Fibroblast of skin of back (primary cell): ENCODE measurements at regions not wholly inside any gene's neighbourhood (a gene's known extent, or its start where the extent isn't known, plus 50 kb on each side); places are given as distances from the start of the nearest gene placed in this dataset.

Experiments used
- DNase-seq: peaks from one replicate; pipeline ENCODE4 v3.0.0-alpha.2; 2013

DNA sequence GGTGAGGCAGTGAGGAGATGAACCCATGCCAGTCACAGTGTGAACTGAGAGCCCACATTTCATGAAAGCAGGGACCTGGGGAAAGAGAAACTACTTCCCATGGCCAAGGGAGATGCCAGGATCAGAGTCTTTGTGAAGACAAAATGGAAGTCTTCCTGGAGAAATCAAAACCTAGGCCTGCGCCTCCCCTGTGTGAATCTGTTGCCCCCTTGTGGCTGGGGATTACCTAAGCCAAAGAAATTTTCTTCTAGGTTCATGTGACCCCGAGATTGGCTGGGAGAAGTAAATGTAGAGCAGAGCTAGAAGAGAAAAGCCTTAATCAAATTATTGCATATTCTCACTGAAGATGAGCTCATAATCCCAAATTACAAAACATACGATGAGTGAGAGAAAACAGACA is 1075.3 kb downstream of the TBC1D22A start:
- peak; percentile 30 for DNase-seq

- peak; percentile 96 for DNase-seq
Observed at GRCh38 chr22:47836957-47837356, 1074.5 kb downstream of the TBC1D22A start.

- DNase-seq: peak; percentile 100
Observed at GRCh38 chr22:47835726-47836125, 1073.3 kb downstream of the TBC1D22A start.

DNA sequence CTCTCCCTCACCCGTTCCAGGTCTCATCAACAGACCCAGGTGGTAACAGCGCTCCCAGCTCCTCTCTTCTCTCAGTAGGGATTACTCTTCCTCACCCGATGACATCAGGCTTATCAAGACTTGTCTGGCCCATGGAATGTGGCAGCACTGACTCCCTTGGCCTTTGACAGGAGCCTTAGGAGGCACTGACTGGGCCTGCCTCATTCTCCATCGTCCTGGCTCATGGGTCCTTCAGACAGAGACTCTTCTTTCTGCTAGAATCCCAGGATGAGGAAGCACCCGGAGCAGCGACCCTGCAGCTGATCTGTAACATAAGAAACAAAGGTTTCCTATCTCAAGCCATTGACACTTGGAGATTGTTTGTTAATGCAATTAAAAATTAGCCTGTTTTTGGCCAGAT is 1063.6 kb downstream of the TBC1D22A start:
- no peak for DNase-seq

GRCh38 chr22:47822422-47822821 is 1060.0 kb downstream of the TBC1D22A start:
- DNase-seq: no peak

DNA sequence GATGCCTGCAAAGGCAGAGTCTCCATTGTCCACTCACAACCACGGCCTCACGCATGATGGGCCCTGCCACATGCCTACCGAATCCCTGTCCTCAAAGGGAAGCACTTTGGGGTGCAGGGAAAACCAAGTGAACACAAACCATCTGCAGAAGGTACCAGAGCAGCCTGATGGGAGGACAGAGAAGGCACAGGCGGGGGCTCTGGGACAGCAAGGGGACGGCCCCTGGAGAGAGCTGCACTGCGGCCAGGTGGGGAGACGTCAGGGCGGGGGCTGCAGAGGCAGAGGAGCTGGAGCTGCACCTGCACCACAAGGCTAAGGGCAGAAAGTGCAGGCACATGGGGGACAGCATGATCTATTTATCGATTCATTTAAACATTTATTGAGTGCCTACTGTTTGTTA is 1056.0 kb downstream of the TBC1D22A start:
- no peak for DNase-seq

- no peak for DNase-seq
Observed at GRCh38 chr22:47817380-47817779, 1054.9 kb downstream of the TBC1D22A start.

- no peak for DNase-seq
Observed at GRCh38 chr22:47816863-47817210, 1054.4 kb downstream of the TBC1D22A start.

DNA sequence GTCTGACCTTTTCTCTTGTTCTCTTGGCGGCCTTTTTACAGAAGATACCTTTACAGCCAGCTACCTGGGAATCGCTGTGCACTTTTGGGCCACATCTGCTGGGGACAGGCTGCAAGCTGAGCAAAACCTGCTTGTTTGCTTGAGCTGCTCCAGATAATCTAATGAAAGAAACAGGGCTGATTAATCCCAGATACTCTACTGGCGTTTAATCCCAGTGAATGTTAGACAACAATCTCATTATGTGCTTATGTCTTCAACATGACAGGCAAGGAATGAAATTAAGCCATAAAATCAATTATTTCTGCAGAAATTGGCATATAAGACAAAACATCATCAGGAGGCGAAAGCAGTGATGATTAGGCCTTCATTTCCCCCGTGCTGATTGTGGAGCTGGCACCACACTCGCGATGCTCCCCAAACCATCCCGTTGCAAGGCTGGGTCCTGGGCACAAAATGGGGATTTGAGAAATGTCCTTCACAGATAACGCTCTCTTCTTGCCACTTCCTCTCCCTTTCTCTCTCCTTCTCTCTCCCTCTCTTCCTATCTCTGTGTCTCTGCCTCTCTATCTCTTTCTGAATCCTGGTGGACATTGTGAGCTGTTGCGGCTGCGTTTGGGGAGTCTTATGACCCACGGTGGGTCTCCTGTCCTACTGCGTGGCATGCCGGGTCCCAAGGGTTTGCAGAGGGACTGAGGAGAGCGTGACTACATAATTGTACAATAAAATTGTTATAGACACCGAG is 1053.8 kb downstream of the TBC1D22A start:
- DNase-seq: no peak

DNA sequence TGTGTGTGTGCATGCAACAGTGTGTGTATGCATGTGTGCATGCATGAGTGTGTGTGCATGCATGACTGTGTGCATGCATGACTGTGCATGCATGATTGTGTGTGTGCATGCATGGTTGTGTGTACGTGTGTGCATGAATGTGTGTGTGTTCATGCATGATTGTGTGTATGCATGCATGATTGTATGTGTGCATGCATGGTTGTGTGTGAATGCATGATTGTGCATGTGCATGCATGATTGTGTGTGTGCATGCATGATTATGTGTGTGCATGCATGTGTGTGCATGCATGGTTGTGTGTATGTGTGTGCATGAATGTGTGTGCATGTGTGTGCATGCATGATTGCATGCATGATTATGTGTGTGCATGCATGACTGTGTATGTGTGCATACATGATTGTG is 1052.0 kb downstream of the TBC1D22A start:
- no peak for DNase-seq

GRCh38 chr22:47813661-47814060 is 1051.2 kb downstream of the TBC1D22A start:
- no peak for DNase-seq

DNA sequence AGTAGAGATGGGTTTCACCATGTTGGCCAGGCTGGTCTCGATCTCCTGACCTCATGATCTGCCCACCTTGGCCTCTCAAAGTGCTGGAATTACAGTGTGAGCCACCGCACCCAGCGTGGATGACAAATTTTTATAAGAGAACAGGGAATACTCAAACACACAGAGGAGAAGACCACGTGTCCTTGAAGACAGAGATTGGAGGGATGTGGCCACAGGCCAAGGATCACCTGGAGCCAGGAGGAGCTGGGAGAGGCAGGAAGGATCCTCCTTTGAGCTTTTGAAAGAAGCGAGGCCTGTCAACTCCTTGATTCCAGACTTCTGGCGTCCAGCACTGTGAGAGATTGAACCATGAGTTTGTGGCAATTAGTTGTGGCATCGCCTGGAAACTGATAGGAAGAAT is 1049.5 kb downstream of the TBC1D22A start:
- no peak for DNase-seq

DNA sequence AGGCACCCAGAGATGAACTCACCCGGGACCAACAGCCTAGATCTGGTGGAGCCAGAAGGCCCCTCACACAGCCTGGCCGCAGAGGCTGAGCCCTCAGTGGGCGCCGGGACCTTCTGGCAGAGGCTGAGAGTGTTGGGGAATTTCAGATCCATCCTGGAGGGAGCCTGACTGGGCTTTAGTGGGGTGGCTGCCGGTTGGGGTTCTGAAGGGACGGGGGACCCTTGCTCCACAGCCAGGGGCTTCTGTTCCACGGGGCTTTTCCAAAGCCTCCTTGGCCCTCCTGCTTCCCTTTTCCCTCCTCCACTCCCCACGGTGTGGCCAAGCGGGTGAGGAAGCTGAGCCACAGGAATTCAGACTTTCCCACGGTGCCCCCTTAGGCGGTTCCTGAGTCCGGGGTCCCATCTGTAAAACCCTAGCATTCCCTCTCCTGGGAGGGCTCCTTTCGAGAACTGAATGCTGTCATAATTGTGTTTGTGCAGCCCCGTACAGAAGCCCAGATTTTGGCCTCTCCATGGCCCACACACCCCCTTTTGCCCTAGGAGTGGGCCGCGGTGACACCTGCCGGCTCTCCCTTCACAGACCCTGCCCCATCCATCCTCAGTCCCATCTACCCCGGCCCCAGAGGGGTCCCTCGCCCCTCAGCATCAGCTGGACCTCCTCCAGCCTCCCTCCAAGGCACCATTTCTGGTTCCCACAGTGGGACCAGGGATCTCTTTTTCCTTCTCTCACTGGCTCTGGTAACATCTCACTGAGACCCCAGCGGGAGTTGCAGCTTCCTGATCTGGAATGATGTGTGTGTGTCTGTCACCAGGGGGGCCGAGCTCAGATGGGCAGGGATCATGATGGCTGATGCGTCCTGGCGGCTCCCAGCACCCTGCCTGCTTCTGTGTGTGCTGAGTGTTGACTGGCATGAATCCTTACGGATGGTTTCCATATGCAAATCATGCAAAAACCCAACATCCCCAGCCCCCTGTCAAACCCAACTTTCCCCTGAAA is 1048.4 kb downstream of the TBC1D22A start:
- no peak for DNase-seq

- no peak for DNase-seq
Observed at GRCh38 chr22:47808886-47809620, 1046.6 kb downstream of the TBC1D22A start.

DNA sequence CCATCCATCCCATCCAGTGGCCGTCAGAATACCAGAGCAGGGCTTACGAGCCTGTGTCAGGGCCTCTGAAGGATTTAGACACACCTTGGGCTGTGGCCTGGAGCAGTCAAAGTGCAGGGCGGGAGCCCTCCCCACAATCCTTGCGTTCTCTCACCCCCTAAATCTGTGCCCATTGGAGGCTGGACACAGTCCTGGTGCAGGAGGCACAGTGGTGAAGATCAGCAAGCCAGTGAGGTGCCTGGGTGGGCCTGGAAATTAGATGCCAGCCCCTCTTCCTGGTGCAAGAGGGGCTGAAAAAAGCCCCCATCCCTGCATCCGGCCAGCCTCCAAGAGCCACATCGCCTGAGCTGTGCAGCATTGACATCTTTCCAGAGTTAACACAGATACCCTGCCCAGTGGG is 1045.8 kb downstream of the TBC1D22A start:
- no peak for DNase-seq

DNA sequence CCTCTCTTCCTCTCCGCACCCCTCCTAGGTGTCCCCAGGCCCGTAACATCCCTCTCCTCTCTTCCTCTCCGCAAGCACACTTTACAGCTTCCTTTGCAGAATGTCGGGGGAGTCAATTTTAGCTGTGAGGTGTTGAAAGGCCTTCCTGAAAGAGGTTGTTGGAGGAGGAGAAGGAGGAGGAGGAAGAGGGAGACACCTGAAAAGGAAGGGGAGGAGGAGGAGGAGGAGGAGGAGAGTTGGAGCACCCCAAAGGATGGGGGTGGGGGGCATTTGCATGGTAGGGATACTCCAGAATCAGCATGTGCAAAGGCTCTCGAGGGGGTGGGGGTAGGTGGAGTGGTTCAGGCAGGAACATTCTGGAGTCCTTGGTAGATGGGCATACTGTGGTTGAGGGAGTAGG is 1045.1 kb downstream of the TBC1D22A start:
- DNase-seq: no peak

DNA sequence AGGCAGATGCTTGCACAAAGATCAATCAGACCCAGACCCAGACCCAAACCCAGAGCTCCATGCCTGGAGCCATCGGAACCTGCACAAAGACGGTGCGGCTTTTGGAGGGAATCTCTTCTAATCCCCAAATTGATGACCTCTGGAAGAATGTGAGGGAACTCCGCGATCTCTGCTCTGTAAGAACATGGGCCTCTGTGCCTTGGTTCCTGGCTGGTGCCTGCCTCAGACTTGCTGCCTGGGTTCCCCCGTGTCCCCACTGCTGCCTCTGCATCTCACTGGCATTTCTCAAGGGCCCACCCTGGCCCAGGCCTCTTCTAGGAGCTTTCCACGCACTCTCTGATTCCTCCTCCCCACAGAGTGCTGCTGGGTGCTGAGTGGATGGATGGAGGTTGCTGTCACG is 1044.4 kb downstream of the TBC1D22A start:
- DNase-seq: no peak

DNA sequence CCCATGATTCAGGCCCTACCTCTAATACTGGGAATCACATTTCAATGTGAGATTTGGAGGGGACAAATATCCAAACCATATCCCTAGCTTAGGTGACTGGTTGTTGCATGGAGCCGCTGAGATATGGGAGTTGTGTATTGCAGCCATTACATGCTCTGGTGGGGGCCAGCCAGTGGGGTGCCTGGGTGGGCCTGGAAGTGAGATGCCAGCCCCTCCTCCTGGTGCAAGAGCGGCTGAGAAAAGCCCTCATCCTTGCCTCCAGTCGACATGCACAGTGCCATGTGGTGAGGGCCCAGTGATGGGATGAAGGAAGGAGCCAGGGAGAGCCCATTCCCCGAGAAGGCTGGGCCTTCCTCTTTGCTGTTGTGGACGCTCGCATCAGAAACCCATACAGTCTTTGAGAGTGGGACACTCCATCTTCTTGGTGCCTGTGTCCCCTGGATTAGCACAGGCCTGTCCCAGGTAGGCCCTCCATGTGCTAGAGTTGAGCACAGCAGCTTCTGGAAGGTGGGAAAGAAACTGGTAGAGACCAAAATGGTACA is 1043.0 kb downstream of the TBC1D22A start:
- no peak for DNase-seq

GRCh38 chr22:47804281-47804680 is 1041.8 kb downstream of the TBC1D22A start:
- no peak for DNase-seq

GRCh38 chr22:47802421-47802820 is 1040.0 kb downstream of the TBC1D22A start:
- DNase-seq: no peak

- no peak for DNase-seq
Observed at GRCh38 chr22:47801541-47802245, 1039.2 kb downstream of the TBC1D22A start.

- no peak for DNase-seq
Observed at GRCh38 chr22:47798229-47798628, 1035.8 kb downstream of the TBC1D22A start.
